PC-3 (cell line): ENCODE measurements at regions not wholly inside any gene's neighbourhood (a gene's known extent, or its start where the extent isn't known, plus 50 kb on each side); places are given as distances from the start of the nearest gene placed in this dataset.

Experiments used
- ATAC-seq: fragments of 200-7000 bp; cut with Tn5 transposase; 2 replicates; pipeline ENCODE4 v1.9.1; 2020; ENCODE audit warnings: mild to moderate bottlenecking, moderate library complexity
- BruUV-seq: library from RNA; stranded (reverse); fragments of 400-500 nt; replicated peaks from 2 replicates; lab custom pipeline; 2021; lab: Mats Ljungman, UMichigan
- CTCF ChIA-PET: fragments of 300-600 bp; sonication (Branson Sonifier 250); formaldehyde crosslinking; loops from one replicate; lab custom pipeline; 2022; ENCODE audit warnings: antibody characterized with exemption; lab: Charles Lee
- POLR2A ChIA-PET: fragments of 300-600 bp; sonication (Branson Sonifier 250); formaldehyde crosslinking; loops from one replicate; lab custom pipeline; 2022; ENCODE audit warnings: antibody characterized with exemption; ENCODE audit not compliant: unreplicated experiment; lab: Charles Lee
- DNase-seq: peaks from one replicate; pipeline ENCODE4 v3.0.0-alpha.2; 2015
- H2AFZ ChIP-seq: fragments of 300-600 bp; sonication (generic); 2 replicates; pipeline ENCODE4 v1.6.0; 2016; ENCODE audit warnings: antibody characterized with exemption, low read length
- H3F3A ChIP-seq: fragments of 300-600 bp; sonication (generic); one replicate; pipeline ENCODE4 v1.6.0; 2017; ENCODE audit warnings: antibody characterized with exemption, low read length, control low read depth, mild to moderate bottlenecking; ENCODE audit not compliant: unreplicated experiment
- H3K27ac ChIP-seq: fragments of 300-600 bp; sonication (generic); 2 replicates; pipeline ENCODE4 v1.5.1; 2016; ENCODE audit warnings: mild to moderate bottlenecking, low read length
- H3K27me3 ChIP-seq: fragments of 300-600 bp; sonication (generic); 2 replicates; pipeline ENCODE4 v1.6.1; 2016; ENCODE audit warnings: low read length, mixed read lengths
- H3K36me3 ChIP-seq: fragments of 300-600 bp; sonication (generic); 2 replicates; pipeline ENCODE4 v1.6.1; 2016; ENCODE audit warnings: low read depth, mixed run types, low read length, mixed read lengths
- H3K4me1 ChIP-seq: fragments of 300-600 bp; sonication (generic); 2 replicates; pipeline ENCODE4 v1.5.1; 2016; ENCODE audit warnings: low read length; ENCODE audit not compliant: insufficient read depth
- H3K4me2 ChIP-seq: fragments of 300-600 bp; sonication (generic); 2 replicates; pipeline ENCODE4 v1.6.0; 2016; ENCODE audit warnings: low read length
- H3K4me3 ChIP-seq: fragments of 300-600 bp; sonication (generic); 2 replicates; pipeline ENCODE4 v1.5.1; 2016; ENCODE audit warnings: mild to moderate bottlenecking, low read length, mixed read lengths
- H3K79me2 ChIP-seq: fragments of 300-600 bp; sonication (generic); 2 replicates; pipeline ENCODE4 v1.6.1; 2017; ENCODE audit warnings: low read length, mixed read lengths
- H3K9ac ChIP-seq: fragments of 300-600 bp; sonication (generic); 2 replicates; pipeline ENCODE4 v1.6.0; 2016; ENCODE audit warnings: mild to moderate bottlenecking, low read length
- H3K9me2 ChIP-seq: fragments of 300-600 bp; sonication (generic); replicated peaks from 2 replicates; pipeline ENCODE4 v1.6.1; 2016; ENCODE audit warnings: mixed run types, low read length, mixed read lengths
- H3K9me3 ChIP-seq: fragments of 300-600 bp; sonication (generic); 2 replicates; pipeline ENCODE4 v1.6.1; 2016; ENCODE audit warnings: low read length, mixed read lengths
- H4K20me1 ChIP-seq: fragments of 300-600 bp; sonication (generic); 2 replicates; pipeline ENCODE4 v1.6.1; 2016; ENCODE audit warnings: low read length, mixed read lengths
- CTCF ChIP-seq: fragments of 300-600 bp; sonication (generic); conservative IDR thresholded peaks from 2 replicates; pipeline ENCODE4 v1.5.1; 2017; ENCODE audit warnings: antibody characterized with exemption, low read depth, mild to moderate bottlenecking, low read length
- EZH2 ChIP-seq: fragments of 300-600 bp; sonication (generic); IDR thresholded peaks from one replicate; pipeline ENCODE4 v1.6.1; 2017; ENCODE audit warnings: antibody characterized with exemption, mild to moderate bottlenecking, low read length; ENCODE audit not compliant: unreplicated experiment
- EZH2phosphoT487 ChIP-seq: fragments of 300-600 bp; sonication (generic); IDR thresholded peaks from 2 replicates; pipeline ENCODE4 v1.6.1; 2018; ENCODE audit warnings: mild to moderate bottlenecking, antibody characterized with exemption, low read length, borderline replicate concordance
- intact Hi-C: fragments of 100-400 bp; cut with micrococcal nuclease; formaldehyde crosslinking; loops from 2 replicates; pipeline ENCODE4 v1.9.0; 2023

- ATAC-seq, result no peak
- Histone ChIP-seq H3K4me2 (no peak overlapping the region), H3K9me2 (no peaks in the 10 kb centered on the region), H3F3A (no peaks in the 10 kb centered on the region), H3K4me1 (no peaks in the 10 kb centered on the region), H3K36me3 (no peaks in the 10 kb centered on the region), H3K27me3 (peaks cover 45% of the 10 kb centered on the region), H3K79me2 (no peaks in the 10 kb centered on the region), H3K27ac (no peak overlapping the region), H3K9me3 (no peaks in the 10 kb centered on the region), H3K4me3 (no peak overlapping the region), H4K20me1 (no peaks in the 10 kb centered on the region), H2AFZ (no peak overlapping the region), H3K9ac (no peak overlapping the region)
- ChIA-PET CTCF (no interaction called here), POLR2A (no interaction called here)
- DNase-seq, result no peak
- no TSS peak for BruUV-seq
- intact Hi-C loops, result no loop called here
- no peak for TF ChIP-seq EZH2
- no peak for TF ChIP-seq EZH2phosphoT487
- TF ChIP-seq CTCF, result no peak
Observed at GRCh38 chr5:37906416-37906815, 66.6 kb upstream of the GDNF start.

- no peak overlapping the region for H3K27ac ChIP-seq
- H2AFZ ChIP-seq, result no peak overlapping the region
- BruUV-seq, result no TSS peak
- H3K9me3 ChIP-seq, result no peaks in the 10 kb centered on the region
- DNase-seq (no peak), ATAC-seq (no peak)
- H3K4me3 ChIP-seq, result no peak overlapping the region
- H3K79me2 ChIP-seq, result no peaks in the 10 kb centered on the region
- H3K27me3 ChIP-seq, result peaks cover 34% of the 10 kb centered on the region
- no peaks in the 10 kb centered on the region for H3F3A ChIP-seq
- intact Hi-C loops, result no loop called here
- H3K9ac ChIP-seq, result no peak overlapping the region
- no peaks in the 10 kb centered on the region for H3K9me2 ChIP-seq
- H4K20me1 ChIP-seq, result no peaks in the 10 kb centered on the region
- H3K36me3 ChIP-seq, result no peaks in the 10 kb centered on the region
- POLR2A ChIA-PET, result no interaction called here
- TF ChIP-seq EZH2phosphoT487, result no peak
- TF ChIP-seq EZH2, result no peak
- TF ChIP-seq CTCF, result no peak
- H3K4me1 ChIP-seq, result no peaks in the 10 kb centered on the region
- H3K4me2 ChIP-seq, result no peak overlapping the region
- CTCF ChIA-PET, result no interaction called here
Observed at GRCh38 chr5:37905230-37905629, 65.4 kb upstream of the GDNF start.

- Histone ChIP-seq H2AFZ (no peak overlapping the region), H3F3A (no peaks in the 10 kb centered on the region), H3K9ac (no peak overlapping the region), H3K9me3 (no peaks in the 10 kb centered on the region), H3K27ac (no peak overlapping the region), H3K36me3 (no peaks in the 10 kb centered on the region), H3K27me3 (peaks cover 14% of the 10 kb centered on the region), H3K4me1 (no peaks in the 10 kb centered on the region), H3K79me2 (no peaks in the 10 kb centered on the region), H3K4me2 (no peak overlapping the region), H3K9me2 (no peaks in the 10 kb centered on the region), H4K20me1 (no peaks in the 10 kb centered on the region), H3K4me3 (no peak overlapping the region)
- intact Hi-C loops, result no loop called here
- ATAC-seq (no peak), DNase-seq (no peak)
- CTCF ChIA-PET, result no interaction called here
- TF ChIP-seq EZH2 (no peak), CTCF (no peak), EZH2phosphoT487 (no peak)
- BruUV-seq, result no TSS peak
- POLR2A ChIA-PET, result no interaction called here
Observed at GRCh38 chr5:37902323-37902722, 62.5 kb upstream of the GDNF start.
